GM23338 (cell line): ENCODE measurements at regions not wholly inside any gene's neighbourhood (a gene's known extent, or its start where the extent isn't known, plus 50 kb on each side); places are given as distances from the start of the nearest gene placed in this dataset.

ENCODE experiments used
- ATAC-seq: fragments of 200-7000 bp; cut with Tn5 transposase; 3 replicates; pipeline ENCODE4 v1.9.1; 2020
- DNase-seq: peaks from one replicate; pipeline ENCODE4 v3.0.0-alpha.2; 2015; ENCODE audit warnings: low spot score
- H2AFZ ChIP-seq: fragments of 200-600 bp; sonication (generic); 2 replicates; pipeline ENCODE4 v1.8.0; 2016; ENCODE audit warnings: antibody characterized with exemption, mild to moderate bottlenecking, moderate library complexity
- H3F3A ChIP-seq: fragments of 200-600 bp; sonication (generic); replicated peaks from 2 replicates; pipeline ENCODE4 v1.8.0; 2017; ENCODE audit warnings: antibody characterized with exemption, mixed run types, low read depth
- H3K27ac ChIP-seq: fragments of 200-600 bp; sonication (generic); 2 replicates; pipeline ENCODE4 v1.6.1; 2016; ENCODE audit warnings: low read depth
- H3K27me3 ChIP-seq: fragments of 200-600 bp; sonication (generic); 2 replicates; pipeline ENCODE4 v1.8.0; 2016; ENCODE audit warnings: mild to moderate bottlenecking, mixed run types, moderate library complexity; ENCODE audit not compliant: insufficient read depth
- H3K36me3 ChIP-seq: fragments of 200-600 bp; sonication (generic); 2 replicates; pipeline ENCODE4 v1.8.0; 2016; ENCODE audit warnings: mild to moderate bottlenecking; ENCODE audit not compliant: insufficient read depth
- H3K4me1 ChIP-seq: fragments of 200-600 bp; sonication (generic); 2 replicates; pipeline ENCODE4 v1.8.0; 2016; ENCODE audit warnings: mild to moderate bottlenecking, moderate library complexity; ENCODE audit not compliant: insufficient read depth
- H3K4me2 ChIP-seq: fragments of 200-600 bp; sonication (generic); 2 replicates; pipeline ENCODE4 v1.7.1; 2017; ENCODE audit warnings: mixed run types
- H3K4me3 ChIP-seq: fragments of 200-600 bp; sonication (generic); 2 replicates; pipeline ENCODE4 v1.6.1; 2016; ENCODE audit warnings: mixed run types
- H3K79me2 ChIP-seq: fragments of 200-600 bp; sonication (generic); replicated peaks from 2 replicates; pipeline ENCODE4 v1.8.0; 2017; ENCODE audit warnings: mild to moderate bottlenecking; ENCODE audit not compliant: insufficient read depth
- H3K9me2 ChIP-seq: fragments of 200-600 bp; sonication (generic); 2 replicates; pipeline ENCODE4 v1.8.0; 2017; ENCODE audit not compliant: insufficient read depth
- H4K20me1 ChIP-seq: fragments of 200-600 bp; sonication (generic); replicated peaks from 2 replicates; pipeline ENCODE4 v1.8.0; 2017; ENCODE audit warnings: mild to moderate bottlenecking; ENCODE audit not compliant: insufficient read depth
- H3K27ac Mint-ChIP-seq: 2 replicates; pipeline ENCODE4 v1.8.0; 2020; ENCODE audit warnings: inconsistent platforms, mild to moderate bottlenecking, moderate library complexity, mixed read lengths
- H3K27me3 Mint-ChIP-seq: 3 replicates; pipeline ENCODE4 v1.8.0; 2022; ENCODE audit warnings: low read depth, mild to moderate bottlenecking, moderate library complexity, mixed read lengths, inconsistent platforms; ENCODE audit not compliant: insufficient read depth, poor library complexity
- H3K36me3 Mint-ChIP-seq: 3 replicates; pipeline ENCODE4 v1.8.0; 2021; ENCODE audit warnings: low read depth, mild to moderate bottlenecking, inconsistent platforms, moderate library complexity, mixed read lengths
- H3K4me1 Mint-ChIP-seq: 3 replicates; pipeline ENCODE4 v1.8.0; 2020; ENCODE audit warnings: mild to moderate bottlenecking, inconsistent platforms, mixed read lengths
- H3K4me3 Mint-ChIP-seq: 3 replicates; pipeline ENCODE4 v1.8.0; 2021; ENCODE audit warnings: moderate library complexity, mild to moderate bottlenecking, inconsistent platforms, mixed read lengths
- H3K9me3 Mint-ChIP-seq: 3 replicates; pipeline ENCODE4 v1.8.0; 2020; ENCODE audit warnings: moderate library complexity, mild to moderate bottlenecking, inconsistent platforms, mixed read lengths
- CREB1 ChIP-seq: fragments of 250-450 bp; sonication (Bioruptor Pico); IDR thresholded peaks from 2 replicates; pipeline ENCODE4 v1.5.0; 2020; ENCODE audit warnings: low read depth, mild to moderate bottlenecking, moderate library complexity
- CTCF ChIP-seq, 2 experiments: fragments of 200-600 bp in 1 of 2; sonication (generic) in 1 of 2; conservative IDR thresholded peaks; 2 replicates each; pipeline versions ENCODE4 v1.5.1 to v1.6.1; 2016 to 2017; ENCODE audit warnings: antibody characterized with exemption in 2 of 2, low read depth in 2 of 2, mild to moderate bottlenecking in 2 of 2, moderate library complexity in 1 of 2
- EZH2phosphoT487 ChIP-seq: fragments of 200-600 bp; sonication (generic); IDR thresholded peaks from one replicate; pipeline ENCODE4 v1.8.1; 2018; ENCODE audit warnings: antibody characterized with exemption; ENCODE audit not compliant: unreplicated experiment
- JUNB ChIP-seq: IDR thresholded peaks from one replicate; pipeline ENCODE4 v1.6.1; 2016; ENCODE audit warnings: antibody characterized with exemption; ENCODE audit not compliant: unreplicated experiment
- NANOG ChIP-seq: IDR thresholded peaks from 2 replicates; pipeline ENCODE4 v1.6.1; 2016; ENCODE audit warnings: antibody characterized with exemption, borderline replicate concordance
- POLR2AphosphoS5 ChIP-seq: IDR thresholded peaks from 2 replicates; pipeline ENCODE4 v1.6.1; 2016; ENCODE audit warnings: antibody characterized with exemption, low read depth
- STAT1 ChIP-seq: IDR thresholded peaks from one replicate; pipeline ENCODE4 v1.6.1; 2016; ENCODE audit warnings: antibody characterized with exemption; ENCODE audit not compliant: unreplicated experiment
- ZNF114 ChIP-seq: fragments of 250-450 bp; sonication (Bioruptor Pico); IDR thresholded peaks from 2 replicates; pipeline ENCODE4 v1.5.0; 2020; ENCODE audit warnings: mild to moderate bottlenecking, moderate library complexity
- ZNF331 ChIP-seq: fragments of 250-450 bp; sonication (Bioruptor Pico); IDR thresholded peaks from 2 replicates; pipeline ENCODE4 v1.5.0; 2020; ENCODE audit warnings: low read depth, mild to moderate bottlenecking, moderate library complexity
- ZNF462 ChIP-seq: fragments of 250-450 bp; sonication (Bioruptor Pico); IDR thresholded peaks from 2 replicates; pipeline ENCODE4 v1.5.0; 2020; ENCODE audit warnings: mild to moderate bottlenecking, moderate library complexity

GRCh38 chr12:98256830-98257229 is 258.6 kb upstream of the TMPO start:
- H3K9me2 ChIP-seq: no peaks in the 10 kb centered on the region; the same call in 1 of the 2 replicates
- H3F3A ChIP-seq: no peaks in the 10 kb centered on the region
- ATAC-seq (no peak), DNase-seq (peak; percentile 17)
- H3K27ac ChIP-seq: no peak overlapping the region
- no peaks in the 10 kb centered on the region for H3K79me2 ChIP-seq
- no peaks in the 10 kb centered on the region for H3K27me3 ChIP-seq
- H3K4me3 Mint-ChIP-seq: no peak overlapping the region
- H3K36me3 ChIP-seq: no peaks in the 10 kb centered on the region
- H4K20me1 ChIP-seq: no peaks in the 10 kb centered on the region
- peaks cover 20% of the 10 kb centered on the region for H3K4me1 Mint-ChIP-seq
- H3K4me1 ChIP-seq: peaks cover 18% of the 10 kb centered on the region
- peaks cover 3% of the 10 kb centered on the region for H3K27me3 Mint-ChIP-seq
- no peak overlapping the region for H3K4me2 ChIP-seq
- H3K27ac Mint-ChIP-seq: no peak overlapping the region
- H3K36me3 Mint-ChIP-seq: no peaks in the 10 kb centered on the region
- H2AFZ ChIP-seq: no peak overlapping the region
- H3K9me3 Mint-ChIP-seq: no peaks in the 10 kb centered on the region
- no peak overlapping the region for H3K4me3 ChIP-seq
- TF ChIP-seq CREB1: no peak
- no peak for TF ChIP-seq JUNB
- peak in 1 of 2 experiments; percentile 26; a peak in 2 of 4 replicates for TF ChIP-seq CTCF (conservative IDR thresholded peaks at IDR 0.05; ENCODE audit: low read depth in 2 of 2)

- H3K36me3 Mint-ChIP-seq: no peaks in the 10 kb centered on the region
- no peak overlapping the region for H3K4me3 Mint-ChIP-seq
- Histone ChIP-seq H3K27ac (no peak overlapping the region), H3K36me3 (no peaks in the 10 kb centered on the region), H2AFZ (no peak overlapping the region), H3F3A (no peaks in the 10 kb centered on the region), H3K4me2 (no peak overlapping the region), H3K4me3 (no peak overlapping the region), H3K9me2 (peaks cover 6% of the 10 kb centered on the region; the same call in 1 of the 2 replicates), H3K27me3 (no peaks in the 10 kb centered on the region), H3K4me1 (peaks cover 9% of the 10 kb centered on the region), H4K20me1 (no peaks in the 10 kb centered on the region), H3K79me2 (no peaks in the 10 kb centered on the region)
- no peak for DNase-seq
- no peak for ATAC-seq
- H3K27ac Mint-ChIP-seq: no peak overlapping the region
- H3K27me3 Mint-ChIP-seq: no peaks in the 10 kb centered on the region
- no peaks in the 10 kb centered on the region; the same call in 2 of the 3 replicates for H3K9me3 Mint-ChIP-seq
- H3K4me1 Mint-ChIP-seq: peaks cover 15% of the 10 kb centered on the region
- TF ChIP-seq ZNF331 (CRISPR knock-in tag): no peak
- TF ChIP-seq EZH2phosphoT487: no peak
- TF ChIP-seq ZNF462 (CRISPR knock-in tag): no peak
- TF ChIP-seq JUNB: no peak
- no peak for TF ChIP-seq CTCF (conservative IDR thresholded peaks at IDR 0.05; ENCODE audit: low read depth in 2 of 2)
- TF ChIP-seq STAT1: no peak
- TF ChIP-seq POLR2AphosphoS5: no peak
- no peak for TF ChIP-seq NANOG
- no peak for TF ChIP-seq ZNF114 (CRISPR knock-in tag)
Observed at GRCh38 chr12:98259693-98260092, 255.7 kb upstream of the TMPO start.
